GM12878 (cell line): ENCODE measurements at regions not wholly inside any gene's neighbourhood (a gene's known extent, or its start where the extent isn't known, plus 50 kb on each side); places are given as distances from the start of the nearest gene placed in this dataset.

Experiments used
- ATAC-seq: fragments of 200-7000 bp; cut with Tn5 transposase; 3 replicates; pipeline ENCODE4 v1.9.1; 2020; ENCODE audit warnings: mild to moderate bottlenecking, moderate library complexity
- BruUV-seq: library from RNA; stranded (reverse); fragments of 400-500 nt; replicated peaks from 2 replicates; lab custom pipeline; 2021; lab: Mats Ljungman, UMichigan
- CTCF ChIA-PET: fragments of 300-600 bp; sonication (Branson Sonifier 250); formaldehyde crosslinking; extraction: SDS; loops from one replicate; lab custom pipeline; 2021; ENCODE audit warnings: inconsistent platforms; lab: Yijun Ruan, JAX
- POLR2A ChIA-PET: fragments of 350-600 bp; formaldehyde crosslinking; extraction: SDS; loops from one replicate; lab custom pipeline; 2021; ENCODE audit warnings: inconsistent platforms; lab: Charles Lee
- RAD21 ChIA-PET: fragments of 300-600 bp; sonication (Branson Sonifier 250); formaldehyde crosslinking; loops from one replicate; lab custom pipeline; 2023; ENCODE audit warnings: antibody characterized with exemption; ENCODE audit not compliant: unreplicated experiment; lab: Charles Lee
- SMC1A ChIA-PET: fragments of 300-600 bp; sonication (Branson Sonifier 250); formaldehyde crosslinking; loops from one replicate; lab custom pipeline; 2023; ENCODE audit not compliant: unreplicated experiment, uncharacterized antibody; lab: Charles Lee
- DNase-seq: peaks from one replicate; pipeline ENCODE4 v3.0.0-alpha.2; 2011; ENCODE audit warnings: low read depth, low spot score
- FAIRE-seq: peaks from 3 replicates; lab custom pipeline; 2011; peaks lifted over from hg19 to GRCh38; lab: Jason Lieb, UNC
- H2AFZ ChIP-seq: 2 replicates; pipeline ENCODE4 v1.6.0; 2011; ENCODE audit warnings: low read depth, low read length, control low read depth; ENCODE audit not compliant: control insufficient read depth
- H3K27ac ChIP-seq: 2 replicates; pipeline ENCODE4 v1.5.1; 2011; ENCODE audit warnings: control low read depth; ENCODE audit not compliant: control insufficient read depth, insufficient read depth
- H3K27me3 ChIP-seq, 2 experiments: replicated peaks in 1 of 2; 2 replicates each; pipeline versions ENCODE4 v1.6.0 to v1.6.1; 2011; ENCODE audit warnings: low read length in 1 of 2; ENCODE audit not compliant: control insufficient read depth in 2 of 2, insufficient read depth in 2 of 2
- H3K36me3 ChIP-seq, 2 experiments: 2 replicates each; pipeline ENCODE4 v1.5.1; 2011; ENCODE audit warnings: low read length in 1 of 2; ENCODE audit not compliant: control insufficient read depth in 2 of 2, insufficient read depth in 2 of 2
- H3K4me1 ChIP-seq: 2 replicates; pipeline ENCODE4 v1.6.1; 2011; ENCODE audit warnings: mild to moderate bottlenecking, low read length, moderate library complexity, mixed read lengths; ENCODE audit not compliant: control insufficient read depth, insufficient read depth
- H3K4me2 ChIP-seq: 2 replicates; pipeline ENCODE4 v1.6.0; 2011; ENCODE audit warnings: control low read depth; ENCODE audit not compliant: control insufficient read depth, insufficient read depth
- H3K4me3 ChIP-seq: fragments of 200-600 bp; sonication (generic); 2 replicates; pipeline ENCODE4 v1.5.1; 2016
- H3K79me2 ChIP-seq: 2 replicates; pipeline ENCODE4 v1.6.0; 2011; ENCODE audit warnings: low read length; ENCODE audit not compliant: control insufficient read depth, insufficient read depth
- H3K9ac ChIP-seq: 2 replicates; pipeline ENCODE4 v1.8.0; 2011; ENCODE audit warnings: low read length, control low read depth, mixed read lengths; ENCODE audit not compliant: control insufficient read depth, insufficient read depth
- H3K9me3 ChIP-seq: replicated peaks from 3 replicates; pipeline ENCODE4 v1.5.1; 2011; ENCODE audit warnings: mild to moderate bottlenecking, low read length; ENCODE audit not compliant: control insufficient read depth, insufficient read depth
- H4K20me1 ChIP-seq: 2 replicates; pipeline ENCODE4 v1.6.0; 2011; ENCODE audit not compliant: control insufficient read depth, insufficient read depth
- ASH2L ChIP-seq: fragments of 300-600, 200-600 bp; sonication (generic); IDR thresholded peaks from 2 replicates; pipeline ENCODE4 v1.6.1; 2017; ENCODE audit warnings: low read depth, mild to moderate bottlenecking, borderline replicate concordance
- CBFB ChIP-seq: IDR thresholded peaks from 2 replicates; pipeline ENCODE4 v1.6.1; 2016; ENCODE audit warnings: antibody characterized with exemption, low read depth
- CHD2 ChIP-seq: IDR thresholded peaks from 2 replicates; pipeline ENCODE4 v1.6.1; 2011; ENCODE audit warnings: low read depth, low read length, improper control_type of control experiment, borderline replicate concordance
- ESRRA ChIP-seq: IDR thresholded peaks from 2 replicates; pipeline ENCODE4 v1.6.1; 2012; ENCODE audit warnings: mild to moderate bottlenecking, low read length, improper control_type of control experiment
- ETV6 ChIP-seq, 2 experiments: fragments of 450-650 bp in 1 of 2; IDR thresholded peaks in 1 of 2; conservative IDR thresholded peaks in 1 of 2; 2 replicates each; pipeline ENCODE4 v1.6.1; 2014; ENCODE audit warnings: antibody characterized with exemption in 1 of 2, borderline replicate concordance in 1 of 2, low read depth in 1 of 2, mild to moderate bottlenecking in 1 of 2, moderate library complexity in 1 of 2
- EZH2 ChIP-seq: IDR thresholded peaks from 2 replicates; pipeline ENCODE4 v1.6.1; 2012; ENCODE audit warnings: low read depth, mild to moderate bottlenecking, control low read depth, inconsistent platforms, low read length, borderline replicate concordance; ENCODE audit not compliant: control insufficient read depth
- POLR2A ChIP-seq: IDR thresholded peaks from 2 replicates; pipeline ENCODE4 v1.6.1; 2011; ENCODE audit warnings: low read depth, mild to moderate bottlenecking, low read length
- RFX5 ChIP-seq: IDR thresholded peaks from 2 replicates; pipeline ENCODE4 v1.6.1; 2011; ENCODE audit warnings: low read depth, low read length, improper control_type of control experiment
- ZNF274 ChIP-seq: IDR thresholded peaks from one replicate; pipeline ENCODE4 v1.8.0; 2011; ENCODE audit not compliant: insufficient read length, insufficient read depth
- WGBS: methylation state at CpG from one replicate; pipeline ENCODE4 v1.1.6; 2016; ENCODE audit warnings: low lambda C conversion rate; ENCODE audit not compliant: insufficient replicate concordance, insufficient coverage; ENCODE audit errors: missing lambda C conversion rate; 5-methylcytosine and 5-hydroxymethylcytosine counted together
- in situ Hi-C: fragments of 300-500 bp; cut with MboI; formaldehyde crosslinking; loops from 9 replicates; pipeline ENCODE4 v1.14.3; 2018; ENCODE audit warnings: mixed read lengths
- intact Hi-C: fragments of 100-400 bp; cut with micrococcal nuclease; formaldehyde crosslinking; loops from one replicate; pipeline ENCODE4 v1.14.2; 2022; ENCODE audit not compliant: unreplicated experiment
- TF ChIP-seq, protein P1 (sequence below), 3 experiments: IDR thresholded peaks in 2 of 3; conservative IDR thresholded peaks in 1 of 3; 2 replicates each; pipeline ENCODE4 v1.5.1; 2011; ENCODE audit warnings: low read depth in 3 of 3, low read length in 3 of 3, mild to moderate bottlenecking in 3 of 3, control low read depth in 2 of 3, moderate library complexity in 2 of 3, inconsistent platforms in 1 of 3, mixed read lengths in 1 of 3; ENCODE audit not compliant: control insufficient read depth in 2 of 3, insufficient read depth in 1 of 3; ENCODE audit errors: extremely low read depth in 1 of 3
- TF ChIP-seq, protein P2 (sequence below): fragments of 450-650 bp; conservative IDR thresholded peaks from 2 replicates; pipeline ENCODE4 v1.6.1; 2017; ENCODE audit warnings: mild to moderate bottlenecking, moderate library complexity
- TF ChIP-seq, protein P3 (sequence below): IDR thresholded peaks from 2 replicates; pipeline ENCODE4 v1.6.1; 2012; ENCODE audit warnings: low read length, inconsistent platforms
- TF ChIP-seq, protein P4 (sequence below): fragments of 450-650 bp; IDR thresholded peaks from 2 replicates; pipeline ENCODE4 v1.6.1; 2017; ENCODE audit warnings: mild to moderate bottlenecking, moderate library complexity

DNA sequence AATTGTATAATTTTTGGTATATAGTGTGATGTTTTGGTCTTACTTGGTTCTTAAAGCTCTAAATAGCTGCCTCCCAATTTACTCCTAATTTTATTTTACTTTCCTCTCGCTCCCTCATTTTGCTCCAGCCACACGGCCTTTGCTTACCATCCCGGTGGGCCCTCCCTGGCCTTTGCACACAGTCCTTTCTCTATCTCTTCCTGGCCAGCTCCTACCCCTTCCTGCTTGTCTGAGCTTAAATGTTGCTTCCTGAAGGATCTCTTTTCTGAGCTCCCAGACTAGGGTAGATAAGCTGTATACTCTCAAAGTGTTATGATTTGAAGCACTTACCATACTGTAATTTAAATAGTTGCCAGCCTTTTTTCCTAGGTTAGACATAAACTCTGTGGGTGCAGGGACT, 121.7 kb downstream of the UTRN start (continued):
- TF ChIP-seq, protein P1, sequence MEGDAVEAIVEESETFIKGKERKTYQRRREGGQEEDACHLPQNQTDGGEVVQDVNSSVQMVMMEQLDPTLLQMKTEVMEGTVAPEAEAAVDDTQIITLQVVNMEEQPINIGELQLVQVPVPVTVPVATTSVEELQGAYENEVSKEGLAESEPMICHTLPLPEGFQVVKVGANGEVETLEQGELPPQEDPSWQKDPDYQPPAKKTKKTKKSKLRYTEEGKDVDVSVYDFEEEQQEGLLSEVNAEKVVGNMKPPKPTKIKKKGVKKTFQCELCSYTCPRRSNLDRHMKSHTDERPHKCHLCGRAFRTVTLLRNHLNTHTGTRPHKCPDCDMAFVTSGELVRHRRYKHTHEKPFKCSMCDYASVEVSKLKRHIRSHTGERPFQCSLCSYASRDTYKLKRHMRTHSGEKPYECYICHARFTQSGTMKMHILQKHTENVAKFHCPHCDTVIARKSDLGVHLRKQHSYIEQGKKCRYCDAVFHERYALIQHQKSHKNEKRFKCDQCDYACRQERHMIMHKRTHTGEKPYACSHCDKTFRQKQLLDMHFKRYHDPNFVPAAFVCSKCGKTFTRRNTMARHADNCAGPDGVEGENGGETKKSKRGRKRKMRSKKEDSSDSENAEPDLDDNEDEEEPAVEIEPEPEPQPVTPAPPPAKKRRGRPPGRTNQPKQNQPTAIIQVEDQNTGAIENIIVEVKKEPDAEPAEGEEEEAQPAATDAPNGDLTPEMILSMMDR (IDR thresholded peaks at IDR 0.05 in 2 of 3, conservative IDR thresholded peaks at IDR 0.05 in 1 of 3; ENCODE audit: control insufficient read depth in 2 of 3, extremely low read depth in 1 of 3, insufficient read depth in 1 of 3, low read depth in 3 of 3, low read length in 3 of 3), result no peak
- no peak for TF ChIP-seq ASH2L
- TF ChIP-seq, protein P2, sequence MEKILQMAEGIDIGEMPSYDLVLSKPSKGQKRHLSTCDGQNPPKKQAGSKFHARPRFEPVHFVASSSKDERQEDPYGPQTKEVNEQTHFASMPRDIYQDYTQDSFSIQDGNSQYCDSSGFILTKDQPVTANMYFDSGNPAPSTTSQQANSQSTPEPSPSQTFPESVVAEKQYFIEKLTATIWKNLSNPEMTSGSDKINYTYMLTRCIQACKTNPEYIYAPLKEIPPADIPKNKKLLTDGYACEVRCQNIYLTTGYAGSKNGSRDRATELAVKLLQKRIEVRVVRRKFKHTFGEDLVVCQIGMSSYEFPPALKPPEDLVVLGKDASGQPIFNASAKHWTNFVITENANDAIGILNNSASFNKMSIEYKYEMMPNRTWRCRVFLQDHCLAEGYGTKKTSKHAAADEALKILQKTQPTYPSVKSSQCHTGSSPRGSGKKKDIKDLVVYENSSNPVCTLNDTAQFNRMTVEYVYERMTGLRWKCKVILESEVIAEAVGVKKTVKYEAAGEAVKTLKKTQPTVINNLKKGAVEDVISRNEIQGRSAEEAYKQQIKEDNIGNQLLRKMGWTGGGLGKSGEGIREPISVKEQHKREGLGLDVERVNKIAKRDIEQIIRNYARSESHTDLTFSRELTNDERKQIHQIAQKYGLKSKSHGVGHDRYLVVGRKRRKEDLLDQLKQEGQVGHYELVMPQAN, result no peak

DNA sequence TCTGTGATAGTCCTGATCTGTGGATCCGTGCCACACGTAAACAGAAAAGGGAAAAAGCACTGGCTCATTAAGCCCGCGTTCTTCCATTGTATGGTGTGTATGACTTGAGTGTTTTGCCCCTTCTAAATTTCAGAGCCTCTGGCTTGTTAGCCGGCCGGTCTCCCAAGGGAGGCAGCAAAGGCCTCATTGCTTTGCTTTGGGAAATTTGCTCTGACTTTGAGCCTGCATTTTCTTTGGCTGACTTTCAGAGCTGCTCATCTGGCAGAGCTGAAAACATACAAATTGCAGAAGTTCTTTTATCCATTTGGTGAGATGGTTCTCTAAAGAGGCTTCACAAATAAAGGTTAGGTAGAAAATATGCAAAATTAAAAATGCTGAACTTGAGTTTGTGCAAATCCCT, 123.0 kb downstream of the UTRN start:
- no TSS peak for BruUV-seq
- no peak overlapping the region for H2AFZ ChIP-seq
- no peaks in the 10 kb centered on the region; the same call in 1 of the 2 replicates for H3K79me2 ChIP-seq
- FAIRE-seq (no peak), DNase-seq (no peak), ATAC-seq (no peak)
- no peaks in the 10 kb centered on the region for H3K27me3 ChIP-seq
- ChIA-PET RAD21 (no interaction called here), SMC1A (interaction anchor here (1.0 kb wide), 1 partner anchor 47 kb away, joined by 3 read pairs; no protein-coding TSS in a partner anchor), CTCF (no interaction called here), POLR2A (no interaction called here)
- no peak overlapping the region for H3K9ac ChIP-seq
- no peaks in the 10 kb centered on the region for H4K20me1 ChIP-seq
- H3K27ac ChIP-seq, result no peak overlapping the region
- no peaks in the 10 kb centered on the region for H3K9me3 ChIP-seq
- H3K4me1 ChIP-seq, result no peaks in the 10 kb centered on the region
- H3K4me3 ChIP-seq, result no peak overlapping the region
- WGBS, result 100% methylated on average over 6 of the region's 6 CpGs
- H3K4me2 ChIP-seq, result no peak overlapping the region
- intact Hi-C loops, result no loop called here
- in situ Hi-C loops, result no loop called here
- no peaks in the 10 kb centered on the region for H3K36me3 ChIP-seq
- TF ChIP-seq, protein P3, sequence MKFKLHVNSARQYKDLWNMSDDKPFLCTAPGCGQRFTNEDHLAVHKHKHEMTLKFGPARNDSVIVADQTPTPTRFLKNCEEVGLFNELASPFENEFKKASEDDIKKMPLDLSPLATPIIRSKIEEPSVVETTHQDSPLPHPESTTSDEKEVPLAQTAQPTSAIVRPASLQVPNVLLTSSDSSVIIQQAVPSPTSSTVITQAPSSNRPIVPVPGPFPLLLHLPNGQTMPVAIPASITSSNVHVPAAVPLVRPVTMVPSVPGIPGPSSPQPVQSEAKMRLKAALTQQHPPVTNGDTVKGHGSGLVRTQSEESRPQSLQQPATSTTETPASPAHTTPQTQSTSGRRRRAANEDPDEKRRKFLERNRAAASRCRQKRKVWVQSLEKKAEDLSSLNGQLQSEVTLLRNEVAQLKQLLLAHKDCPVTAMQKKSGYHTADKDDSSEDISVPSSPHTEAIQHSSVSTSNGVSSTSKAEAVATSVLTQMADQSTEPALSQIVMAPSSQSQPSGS, result no peak
- no peak for TF ChIP-seq ETV6 (conservative IDR thresholded peaks at IDR 0.05 in 1 of 2, IDR thresholded peaks at IDR 0.05 in 1 of 2; ENCODE audit: borderline replicate concordance in 1 of 2, low read depth in 1 of 2)
- TF ChIP-seq RFX5, result no peak
- no peak for TF ChIP-seq EZH2
- no peak for TF ChIP-seq CHD2
- no peak for TF ChIP-seq ESRRA
- no peak for TF ChIP-seq CBFB
- TF ChIP-seq, protein P4, sequence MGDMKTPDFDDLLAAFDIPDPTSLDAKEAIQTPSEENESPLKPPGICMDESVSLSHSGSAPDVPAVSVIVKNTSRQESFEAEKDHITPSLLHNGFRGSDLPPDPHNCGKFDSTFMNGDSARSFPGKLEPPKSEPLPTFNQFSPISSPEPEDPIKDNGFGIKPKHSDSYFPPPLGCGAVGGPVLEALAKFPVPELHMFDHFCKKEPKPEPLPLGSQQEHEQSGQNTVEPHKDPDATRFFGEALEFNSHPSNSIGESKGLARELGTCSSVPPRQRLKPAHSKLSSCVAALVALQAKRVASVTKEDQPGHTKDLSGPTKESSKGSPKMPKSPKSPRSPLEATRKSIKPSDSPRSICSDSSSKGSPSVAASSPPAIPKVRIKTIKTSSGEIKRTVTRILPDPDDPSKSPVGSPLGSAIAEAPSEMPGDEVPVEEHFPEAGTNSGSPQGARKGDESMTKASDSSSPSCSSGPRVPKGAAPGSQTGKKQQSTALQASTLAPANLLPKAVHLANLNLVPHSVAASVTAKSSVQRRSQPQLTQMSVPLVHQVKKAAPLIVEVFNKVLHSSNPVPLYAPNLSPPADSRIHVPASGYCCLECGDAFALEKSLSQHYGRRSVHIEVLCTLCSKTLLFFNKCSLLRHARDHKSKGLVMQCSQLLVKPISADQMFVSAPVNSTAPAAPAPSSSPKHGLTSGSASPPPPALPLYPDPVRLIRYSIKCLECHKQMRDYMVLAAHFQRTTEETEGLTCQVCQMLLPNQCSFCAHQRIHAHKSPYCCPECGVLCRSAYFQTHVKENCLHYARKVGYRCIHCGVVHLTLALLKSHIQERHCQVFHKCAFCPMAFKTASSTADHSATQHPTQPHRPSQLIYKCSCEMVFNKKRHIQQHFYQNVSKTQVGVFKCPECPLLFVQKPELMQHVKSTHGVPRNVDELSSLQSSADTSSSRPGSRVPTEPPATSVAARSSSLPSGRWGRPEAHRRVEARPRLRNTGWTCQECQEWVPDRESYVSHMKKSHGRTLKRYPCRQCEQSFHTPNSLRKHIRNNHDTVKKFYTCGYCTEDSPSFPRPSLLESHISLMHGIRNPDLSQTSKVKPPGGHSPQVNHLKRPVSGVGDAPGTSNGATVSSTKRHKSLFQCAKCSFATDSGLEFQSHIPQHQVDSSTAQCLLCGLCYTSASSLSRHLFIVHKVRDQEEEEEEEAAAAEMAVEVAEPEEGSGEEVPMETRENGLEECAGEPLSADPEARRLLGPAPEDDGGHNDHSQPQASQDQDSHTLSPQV, result no peak
- TF ChIP-seq POLR2A, result no peak
- no peak for TF ChIP-seq ZNF274
